AG04449 (cell line): ENCODE measurements at regions not wholly inside any gene's neighbourhood (a gene's known extent, or its start where the extent isn't known, plus 50 kb on each side); places are given as distances from the start of the nearest gene placed in this dataset.

Source experiments
- CTCF ChIA-PET: fragments of 350-600 bp; formaldehyde crosslinking; extraction: SDS; loops from one replicate; lab custom pipeline; 2021; ENCODE audit warnings: antibody characterized with exemption; lab: Yijun Ruan, JAX
- POLR2A ChIA-PET: fragments of 400-600, 350-600 bp; formaldehyde crosslinking; extraction: SDS; loops from one replicate; lab custom pipeline; 2020; ENCODE audit warnings: antibody characterized with exemption, inconsistent platforms; lab: Yijun Ruan, JAX
- DNase-seq: peaks from one replicate; pipeline ENCODE4 v3.0.0-alpha.2; 2010; ENCODE audit warnings: low read depth, low spot score
- H3K4me3 ChIP-seq: 2 replicates; pipeline ENCODE4 v1.5.1; 2011; ENCODE audit warnings: low read depth, mild to moderate bottlenecking, control low read depth, low read length
- TF ChIP-seq, protein P1 (sequence below): IDR thresholded peaks from one replicate; pipeline ENCODE4 v1.5.1; 2011; ENCODE audit warnings: mild to moderate bottlenecking, moderate library complexity, low read length, control low read depth, inconsistent platforms; ENCODE audit not compliant: insufficient read depth; ENCODE audit errors: missing control alignments

DNA sequence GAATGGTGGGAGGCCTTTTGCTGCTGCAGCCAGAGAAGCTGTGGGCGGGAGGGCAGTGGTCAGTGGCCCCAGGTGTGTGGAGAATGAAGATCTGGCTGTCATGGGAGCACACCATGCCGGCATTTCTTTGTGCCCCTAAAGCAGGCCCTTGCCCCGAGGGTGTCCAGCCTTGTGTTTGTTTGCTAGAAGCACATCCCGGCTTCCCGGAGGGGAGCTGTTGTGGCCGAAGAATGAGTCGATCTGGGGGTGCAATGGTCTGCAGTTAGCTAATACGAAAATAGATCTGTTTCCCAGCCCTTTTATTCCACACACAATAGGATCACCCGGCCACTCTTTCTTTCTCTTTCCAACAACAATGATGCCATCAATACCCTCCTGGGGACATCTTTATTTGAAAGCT, 228.8 kb downstream of the CBLN1 start:
- POLR2A ChIA-PET = no interaction called here
- DNase-seq = no peak
- CTCF ChIA-PET = no interaction called here
- TF ChIP-seq, protein P1, sequence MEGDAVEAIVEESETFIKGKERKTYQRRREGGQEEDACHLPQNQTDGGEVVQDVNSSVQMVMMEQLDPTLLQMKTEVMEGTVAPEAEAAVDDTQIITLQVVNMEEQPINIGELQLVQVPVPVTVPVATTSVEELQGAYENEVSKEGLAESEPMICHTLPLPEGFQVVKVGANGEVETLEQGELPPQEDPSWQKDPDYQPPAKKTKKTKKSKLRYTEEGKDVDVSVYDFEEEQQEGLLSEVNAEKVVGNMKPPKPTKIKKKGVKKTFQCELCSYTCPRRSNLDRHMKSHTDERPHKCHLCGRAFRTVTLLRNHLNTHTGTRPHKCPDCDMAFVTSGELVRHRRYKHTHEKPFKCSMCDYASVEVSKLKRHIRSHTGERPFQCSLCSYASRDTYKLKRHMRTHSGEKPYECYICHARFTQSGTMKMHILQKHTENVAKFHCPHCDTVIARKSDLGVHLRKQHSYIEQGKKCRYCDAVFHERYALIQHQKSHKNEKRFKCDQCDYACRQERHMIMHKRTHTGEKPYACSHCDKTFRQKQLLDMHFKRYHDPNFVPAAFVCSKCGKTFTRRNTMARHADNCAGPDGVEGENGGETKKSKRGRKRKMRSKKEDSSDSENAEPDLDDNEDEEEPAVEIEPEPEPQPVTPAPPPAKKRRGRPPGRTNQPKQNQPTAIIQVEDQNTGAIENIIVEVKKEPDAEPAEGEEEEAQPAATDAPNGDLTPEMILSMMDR = no peak
- H3K4me3 ChIP-seq = no peak overlapping the region

DNA sequence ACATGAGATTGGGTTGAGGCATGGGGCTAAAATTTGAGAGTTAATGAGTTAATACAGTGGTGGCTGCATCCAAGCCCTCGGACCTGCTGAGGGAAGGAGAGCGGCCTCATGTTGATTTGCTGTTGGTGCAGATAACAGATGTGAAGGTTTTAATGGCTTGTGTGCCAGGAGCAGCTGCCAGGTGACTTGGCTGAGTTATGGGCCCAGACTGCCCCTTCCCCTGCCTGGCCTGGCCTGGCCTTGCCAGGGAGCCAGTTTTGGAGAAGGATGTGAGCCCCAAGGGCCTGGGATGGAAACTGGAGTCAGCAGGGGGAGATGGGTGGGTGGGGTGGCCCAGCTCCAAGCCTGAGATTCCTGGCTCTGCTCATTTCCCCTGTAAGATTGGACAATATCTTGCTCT, 230.1 kb downstream of the CBLN1 start:
- POLR2A ChIA-PET = no interaction called here
- H3K4me3 ChIP-seq = no peak overlapping the region
- DNase-seq = no peak
- TF ChIP-seq, protein P1 = no peak
- CTCF ChIA-PET = no interaction called here

DNA sequence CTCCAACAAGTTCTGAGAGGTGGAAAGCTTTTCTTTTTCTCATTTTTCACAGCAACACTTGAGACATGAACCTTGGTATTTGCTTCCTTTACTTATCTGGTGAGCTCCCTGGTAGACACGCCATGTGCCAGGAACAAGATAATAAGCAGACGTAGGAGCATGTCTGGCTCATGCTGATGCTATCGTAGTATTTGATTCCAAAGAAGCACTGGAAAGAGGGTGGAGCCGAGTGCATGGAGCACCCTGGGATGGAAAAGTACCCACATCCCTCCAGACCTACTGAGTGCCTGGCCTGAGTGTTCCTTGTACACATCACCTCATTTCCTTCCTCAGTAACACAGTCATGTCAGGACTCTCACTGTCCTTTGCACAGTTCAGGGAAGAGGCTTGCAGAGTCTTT, 231.0 kb downstream of the CBLN1 start:
- CTCF ChIA-PET = no interaction called here

DNA sequence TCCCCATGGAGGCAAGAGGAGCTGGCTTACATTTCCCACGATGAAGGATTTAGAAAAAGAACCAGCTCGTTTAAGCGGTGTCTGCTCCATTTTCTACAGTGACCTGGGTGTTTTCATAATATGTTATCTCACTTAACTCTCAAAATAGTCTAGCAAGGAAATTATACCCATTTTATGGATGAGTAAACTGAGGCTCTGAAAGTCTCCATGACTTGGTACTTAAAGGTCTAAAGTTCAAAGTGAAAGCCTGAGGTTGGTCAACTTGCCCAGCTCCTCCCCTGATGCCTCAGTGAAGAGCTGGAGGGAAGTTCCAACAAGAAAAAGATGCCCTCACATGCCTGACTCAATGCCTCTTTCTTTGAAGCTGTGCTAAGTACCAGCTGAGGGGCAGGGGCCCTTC, 232.0 kb downstream of the CBLN1 start:
- no peak for DNase-seq
- ChIA-PET POLR2A (no interaction called here), CTCF (no interaction called here)
- TF ChIP-seq, protein P1 = no peak
- no peak overlapping the region for H3K4me3 ChIP-seq

More for the DNA sequence above, 231.0 kb downstream of the CBLN1 start:
- H3K4me3 ChIP-seq = no peak overlapping the region
- POLR2A ChIA-PET = no interaction called here
- TF ChIP-seq, protein P1 = no peak
- DNase-seq = no peak

DNA sequence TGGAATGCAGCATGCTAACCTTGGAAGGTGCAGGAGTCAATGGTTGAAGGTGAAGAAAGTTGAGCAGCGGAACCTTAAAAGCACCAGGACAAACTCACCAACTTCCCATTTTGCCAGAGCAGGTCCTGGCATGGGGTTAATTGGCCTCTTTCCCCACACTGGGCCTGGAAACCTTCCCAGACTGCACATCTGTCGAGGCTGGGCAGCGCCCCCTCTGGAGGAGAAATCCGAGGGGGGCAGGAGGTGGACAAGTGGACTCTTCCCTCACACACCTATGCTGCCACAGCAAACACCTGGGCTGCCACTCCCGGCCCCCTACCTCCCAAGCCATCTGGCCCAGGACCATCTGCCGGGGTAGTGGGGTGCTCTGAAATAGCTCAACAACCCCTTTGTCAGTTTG, 232.4 kb downstream of the CBLN1 start:
- no peak overlapping the region for H3K4me3 ChIP-seq
- no peak for DNase-seq
- ChIA-PET POLR2A (no interaction called here), CTCF (no interaction called here)
- TF ChIP-seq, protein P1 = no peak

DNA sequence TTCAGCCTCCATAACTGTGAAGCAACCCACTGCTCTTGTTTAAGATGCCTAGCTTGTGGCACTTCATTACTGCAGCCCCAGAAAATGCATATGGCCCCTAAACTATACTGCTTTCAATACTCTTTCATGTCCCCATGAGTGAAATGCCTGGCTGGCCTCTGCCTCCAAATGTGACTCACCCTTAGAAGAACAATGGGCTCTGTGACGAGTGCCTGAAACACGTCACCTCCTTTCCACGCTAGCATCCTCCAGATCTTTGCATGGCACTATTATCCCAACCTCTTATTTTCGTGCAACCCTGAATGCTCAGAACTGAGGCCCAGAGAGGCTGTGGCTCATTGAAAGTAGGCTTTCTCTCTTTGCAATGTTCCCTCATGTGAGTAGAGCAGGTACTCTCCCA, 233.1 kb downstream of the CBLN1 start:
- TF ChIP-seq, protein P1 = no peak
- H3K4me3 ChIP-seq = no peak overlapping the region
- POLR2A ChIA-PET = no interaction called here
- CTCF ChIA-PET = no interaction called here
- DNase-seq = no peak
